Heart left ventricle (tissue), 16 donors: ENCODE measurements at regions not wholly inside any gene's neighbourhood (a gene's known extent, or its start where the extent isn't known, plus 50 kb on each side); places are given as distances from the start of the nearest gene placed in this dataset.

Source experiments
- ATAC-seq, 4 donors: fragments of 200-7000 bp; cut with Tn5 transposase; one replicate each; pipeline ENCODE4 v1.9.1; 2020 to 2022; ENCODE audit warnings: moderate library complexity in 4 of 4, mild to moderate bottlenecking in 3 of 4, moderate number of reproducible peaks in 1 of 4
- DNase-seq, 5 donors: peaks; one replicate each; pipeline ENCODE4 v3.0.0-alpha.2; 2020
- H3K27ac ChIP-seq, 12 donors: fragments of 200-600 bp; sonication (generic) in 4 of 12; one replicate each; pipeline versions ENCODE4 v1.5.0 to v1.8.0; 2016 to 2022; ENCODE audit warnings: mild to moderate bottlenecking in 2 of 12
- H3K27me3 ChIP-seq, 9 donors: fragments of 200-600 bp; sonication (generic) in 2 of 9; one replicate each; pipeline versions ENCODE4 v1.5.1 to v1.8.0; 2016 to 2022; ENCODE audit warnings: mild to moderate bottlenecking in 3 of 9
- H3K36me3 ChIP-seq, 9 donors: fragments of 200-600 bp; sonication (generic) in 2 of 9; one replicate each; pipeline versions ENCODE4 v1.5.0 to v1.8.0; 2018 to 2022; ENCODE audit warnings: mild to moderate bottlenecking in 2 of 9
- H3K4me1 ChIP-seq, 12 donors: fragments of 200-600 bp; sonication (generic) in 4 of 12; one replicate each; pipeline versions ENCODE4 v1.5.0 to v1.8.0; 2016 to 2022; ENCODE audit warnings: mild to moderate bottlenecking in 3 of 12
- H3K4me3 ChIP-seq, 12 donors: fragments of 200-600 bp; sonication (generic) in 4 of 12; one replicate each; pipeline versions ENCODE4 v1.5.0 to v1.8.0; 2017 to 2022; ENCODE audit warnings: mild to moderate bottlenecking in 9 of 12, moderate library complexity in 4 of 12
- H3K9me3 ChIP-seq, 12 donors: fragments of 200-600 bp; sonication (generic) in 4 of 12; one replicate each; pipeline versions ENCODE4 v1.5.0 to v1.8.0; 2016 to 2022; ENCODE audit warnings: mild to moderate bottlenecking in 1 of 12
- CTCF ChIP-seq, 12 donors: fragments of 200-600 bp; sonication (generic) in 4 of 12; IDR thresholded peaks; one replicate each; pipeline versions ENCODE4 v1.5.0 to v1.8.0; 2018 to 2022; ENCODE audit warnings: antibody characterized with exemption in 12 of 12, mild to moderate bottlenecking in 5 of 12
- POLR2A ChIP-seq, 2 donors: fragments of 450-650 bp; IDR thresholded peaks; one replicate each; pipeline ENCODE4 v1.6.1; 2017; ENCODE audit warnings: antibody characterized with exemption in 2 of 2, mild to moderate bottlenecking in 2 of 2, moderate library complexity in 2 of 2
- WGBS, 4 donors: extraction: QIAGEN DNeasy Blood & Tissue Kit in 2 of 4; methylation state at CpG; one replicate each; pipeline versions ENCODE4 v1.1.5 to v1.1.7; 2013 to 2018; 5-methylcytosine and 5-hydroxymethylcytosine counted together
- intact Hi-C, 10 donors: fragments of 100-400 bp; cut with DNase I; formaldehyde crosslinking; loops; one replicate each; pipeline versions ENCODE4 v1.11.1 to v1.14.2; 2022
- donor health status: ischemic (EF 13 %, LVEDD 7.1; RV severe dilation, severe dysfunction).
- donor health status: healthy with polysubstance abuse.
- donor health status: DM: no; HTN: yes; CAD: no.
- donor health status: DM: no; HTN: no; CAD: no.
- donor health status: ischemic (EF 25% LVEDD 6.9; RV normal size, moderate dysfunction).
- donor health status: ischemic (EF 25% LVEDD 5.7; RV mildly dilated, moderate dysfunction).
- donor health status: healthy.
- donor health status: DM: yes; HTN: yes; CAD: no.
- donor health status: ischemic (EF 35%, LVEDD 5.7; RV mildly dilated, moderate dysfunction).
- donor health status: nonischemic (EF 11% LVEDD 7.7; RV severe dilation, severe dysfunction).
- donor health status: DM: yes; HTN: yes; CAD: no.
- donor health status: PGD.
- donor health status: ischemic (EF 29% LVEDD 5.4; RV normal size, mild dysfunction).
- donor health status: nonischemic (EF 23%, LVEDD 6.1; RV moderate dilation, normal function).

DNA sequence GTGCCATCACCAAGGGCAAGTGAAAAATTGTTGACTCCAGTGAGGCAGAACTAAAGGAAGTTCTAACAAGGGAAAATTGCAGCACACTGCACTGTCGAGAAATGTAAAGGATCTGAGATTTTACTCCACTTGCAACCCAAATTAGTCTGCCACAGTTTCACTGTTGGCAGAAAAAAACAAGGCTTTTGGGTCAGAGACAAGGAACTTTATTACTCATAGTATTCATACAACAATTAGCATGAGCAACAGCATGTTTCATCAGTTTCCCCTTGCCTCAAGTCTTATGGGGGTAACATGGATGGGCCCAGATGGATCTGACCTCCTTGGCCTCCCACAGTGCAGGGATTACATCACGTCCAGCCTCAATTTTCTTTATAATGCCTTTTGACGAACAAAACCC is 125.3 kb downstream of the LTN1 start:
- no peak for ATAC-seq
- Histone ChIP-seq H3K4me3 (no peak overlapping the region), H3K27ac (no peak overlapping the region), H3K4me1 (peaks cover 0 to 7% (median 0%) of the 10 kb centered on the region in 12 donors), H3K36me3 (peaks cover 0 to 35% (median 15%) of the 10 kb centered on the region in 9 donors), H3K27me3 (no peaks in the 10 kb centered on the region), H3K9me3 (no peaks in the 10 kb centered on the region)
- 85 to 92% (median 91%) methylated on average over 3 of the region's 3 CpGs for WGBS, 4 donors
- no peak for DNase-seq
- intact Hi-C loops = no loop called here
- TF ChIP-seq POLR2A (IDR thresholded peaks at IDR 0.05) = no peak
- TF ChIP-seq CTCF (IDR thresholded peaks at IDR 0.05) = no peak

DNA sequence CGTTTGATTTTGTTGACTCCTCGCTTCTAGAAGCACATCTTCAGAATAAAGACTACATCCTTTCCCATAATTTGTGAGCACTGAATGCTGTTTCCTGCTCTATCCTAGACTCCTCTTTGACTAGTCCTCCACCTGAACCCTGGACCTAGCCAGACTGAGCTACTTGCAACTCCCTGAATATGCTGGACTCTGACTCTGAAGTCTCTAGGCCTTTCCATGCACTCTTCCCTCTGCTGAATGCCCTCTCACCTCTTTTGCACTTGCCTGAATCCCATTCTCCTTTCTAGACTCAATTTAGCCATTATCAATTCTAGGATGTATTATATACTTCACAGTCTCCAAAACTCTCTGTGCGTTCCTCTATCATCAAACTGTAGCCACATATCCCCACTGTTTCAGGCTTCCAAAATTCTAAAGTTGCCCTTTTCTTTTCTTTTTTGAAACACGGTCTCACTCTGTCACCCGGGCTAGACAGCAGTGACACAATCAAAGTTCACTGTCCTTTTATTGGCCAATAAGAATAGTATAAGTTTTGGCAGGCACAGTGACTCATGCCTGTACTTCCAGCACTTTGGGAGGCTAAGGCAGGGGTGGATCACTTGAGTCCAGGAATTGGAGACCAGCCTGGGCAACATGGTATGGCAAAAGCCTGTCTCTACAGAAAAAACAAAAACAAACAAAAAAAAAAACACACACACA is 127.0 kb downstream of the LTN1 start:
- peak in 2 of 4 donors; percentile 61 to 64 for ATAC-seq
- Histone ChIP-seq H3K27me3 (no peaks in the 10 kb centered on the region), H3K4me3 (no peak overlapping the region), H3K27ac (no peak overlapping the region), H3K9me3 (no peaks in the 10 kb centered on the region), H3K36me3 (peaks cover 0 to 18% (median 0%) of the 10 kb centered on the region in 9 donors), H3K4me1 (peaks cover 0 to 7% (median 0%) of the 10 kb centered on the region in 12 donors)
- no peak for TF ChIP-seq CTCF (IDR thresholded peaks at IDR 0.05)
- intact Hi-C loops = no loop called here
- no peak for DNase-seq
- 83 to 96% (median 87%) methylated on average over 5 of the region's 5 CpGs for WGBS, 4 donors

GRCh38 chr21:28858424-28858823 is 134.3 kb downstream of the LTN1 start:
- H3K4me3 ChIP-seq = no peak overlapping the region
- intact Hi-C loops = no loop called here
- no peaks in the 10 kb centered on the region for H3K27me3 ChIP-seq
- H3K27ac ChIP-seq = no peak overlapping the region
- H3K4me1 ChIP-seq = no peaks in the 10 kb centered on the region
- DNase-seq (no peak), ATAC-seq (no peak)
- H3K36me3 ChIP-seq = peaks cover 0 to 3% (median 0%) of the 10 kb centered on the region in 9 donors
- H3K9me3 ChIP-seq = no peaks in the 10 kb centered on the region
- TF ChIP-seq POLR2A (IDR thresholded peaks at IDR 0.05) = no peak
- TF ChIP-seq CTCF (IDR thresholded peaks at IDR 0.05) = no peak
- 74 to 82% (median 76%) methylated on average over 3 of the region's 3 CpGs for WGBS, 4 donors

DNA sequence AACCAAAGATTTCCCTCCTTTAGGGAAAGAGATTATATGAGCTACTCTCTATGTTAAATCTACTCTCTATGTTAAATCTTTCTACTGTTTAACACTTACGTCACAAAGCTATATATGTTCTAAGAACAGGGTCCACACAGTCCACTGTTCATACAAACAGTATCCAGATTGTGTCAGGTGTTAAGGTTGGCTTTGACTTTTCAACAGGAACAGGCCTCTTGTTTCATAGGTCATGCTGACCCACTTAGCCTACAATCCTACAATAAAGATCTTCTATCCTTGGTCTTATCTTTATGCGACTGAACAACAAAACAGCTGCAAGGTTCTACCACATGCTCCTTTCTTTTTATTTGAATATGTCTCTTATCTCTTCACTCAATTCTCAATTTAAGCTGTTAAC is 134.9 kb downstream of the LTN1 start:
- no peak overlapping the region for H3K4me3 ChIP-seq
- WGBS, 4 donors = 63 to 78% (median 71%) methylated on average over 2 of the region's 2 CpGs
- no peaks in the 10 kb centered on the region for H3K36me3 ChIP-seq
- no peak for TF ChIP-seq POLR2A (IDR thresholded peaks at IDR 0.05)
- TF ChIP-seq CTCF (IDR thresholded peaks at IDR 0.05) = no peak
- H3K4me1 ChIP-seq = no peaks in the 10 kb centered on the region
- DNase-seq (no peak), ATAC-seq (no peak)
- no peak overlapping the region for H3K27ac ChIP-seq
- no peaks in the 10 kb centered on the region for H3K9me3 ChIP-seq
- intact Hi-C loops = no loop called here
- no peaks in the 10 kb centered on the region for H3K27me3 ChIP-seq
